HCT116 (cell line): ENCODE measurements at regions not wholly inside any gene's neighbourhood (a gene's known extent, or its start where the extent isn't known, plus 50 kb on each side); places are given as distances from the start of the nearest gene placed in this dataset.

Experiments used
- ATAC-seq: fragments of 200-7000 bp; cut with Tn5 transposase; 2 replicates; pipeline ENCODE4 v1.9.1; 2020; ENCODE audit warnings: mild to moderate bottlenecking, moderate library complexity
- BruUV-seq: library from RNA; stranded (reverse); fragments of 400-500 nt; replicated peaks from 2 replicates; lab custom pipeline; 2021; lab: Mats Ljungman, UMichigan
- CTCF ChIA-PET: fragments of 300-600 bp; sonication (Branson Sonifier 250); formaldehyde crosslinking; loops from one replicate; lab custom pipeline; 2021; ENCODE audit warnings: antibody characterized with exemption; lab: Charles Lee
- POLR2A ChIA-PET: fragments of 300-600, 350-600 bp; sonication (Branson Sonifier 250); formaldehyde crosslinking; loops from one replicate; lab custom pipeline; 2021; ENCODE audit warnings: antibody characterized with exemption; lab: Charles Lee
- RAD21 ChIA-PET, 2 experiments: fragments of 300-600 bp; sonication (Branson Sonifier 250); formaldehyde crosslinking; loops; one replicate each; lab custom pipeline; 2023; ENCODE audit warnings: low total read pairs in 2 of 2; ENCODE audit not compliant: uncharacterized antibody in 2 of 2, unreplicated experiment in 2 of 2, low non-redundant PET in 1 of 2; lab: Charles Lee
- DNase-seq: peaks from one replicate; pipeline ENCODE4 v3.0.0-alpha.2; 2010; ENCODE audit warnings: low read depth, low spot score
- H2AFZ ChIP-seq: fragments of 200-600 bp; shearing (Covaris generic), sonication (generic); 2 replicates; pipeline ENCODE4 v1.6.1; 2017; ENCODE audit warnings: low read depth, mixed run types, mixed read lengths, antibody characterized with exemption, low read length; ENCODE audit not compliant: poor library complexity, severe bottlenecking
- H3K27ac ChIP-seq: 2 replicates; pipeline ENCODE4 v1.5.1; 2012; ENCODE audit warnings: low read depth, low read length
- H3K27me3 ChIP-seq: fragments of 200-600 bp; sonication (generic); 2 replicates; pipeline ENCODE4 v1.6.1; 2016; ENCODE audit warnings: mixed run types, low read length, mixed read lengths; ENCODE audit not compliant: insufficient read depth
- H3K36me3 ChIP-seq, 2 experiments: fragments of 200-500 bp in 1 of 2; fragments of 200-600 bp in 1 of 2; sonication (Bioruptor generic) in 1 of 2; sonication (generic) in 1 of 2; 2 replicates each; pipeline versions ENCODE4 v1.5.1 to v1.6.1; 2014 to 2016; ENCODE audit warnings: low read length in 2 of 2, inconsistent platforms in 1 of 2, mixed read lengths in 1 of 2, mixed run types in 1 of 2; ENCODE audit not compliant: insufficient read depth in 2 of 2, control insufficient read depth in 1 of 2
- H3K4me1 ChIP-seq, 2 experiments: fragments of 200-600 bp in 1 of 2; sonication (generic) in 1 of 2; 2 replicates each; pipeline versions ENCODE4 v1.5.1 to v1.6.1; 2012 to 2017; ENCODE audit warnings: low read length in 2 of 2, inconsistent platforms in 1 of 2, mild to moderate bottlenecking in 1 of 2, mixed read lengths in 1 of 2, mixed run types in 1 of 2, moderate library complexity in 1 of 2; ENCODE audit not compliant: insufficient read depth in 2 of 2, control insufficient read depth in 1 of 2
- H3K4me2 ChIP-seq: fragments of 200-600 bp; sonication (generic); 2 replicates; pipeline ENCODE4 v1.6.1; 2017; ENCODE audit warnings: mixed run types, low read length, mixed read lengths
- H3K4me3 ChIP-seq, 2 experiments: fragments of 200-600 bp in 1 of 2; sonication (generic) in 1 of 2; replicated peaks in 1 of 2; 2 replicates each; pipeline ENCODE4 v1.5.1; 2011 to 2016; ENCODE audit warnings: low read length in 2 of 2, control low read depth in 1 of 2, low read depth in 1 of 2, mild to moderate bottlenecking in 1 of 2, mixed read lengths in 1 of 2, mixed run types in 1 of 2
- H3K79me2 ChIP-seq: fragments of 200-600 bp; sonication (generic); 2 replicates; pipeline ENCODE4 v1.6.1; 2017; ENCODE audit warnings: mild to moderate bottlenecking, mixed run types, low read length, moderate library complexity, mixed read lengths; ENCODE audit not compliant: insufficient read depth
- H3K9ac ChIP-seq: fragments of 200-600 bp; sonication (generic); 2 replicates; pipeline ENCODE4 v1.6.1; 2016; ENCODE audit warnings: low read length, mixed read lengths
- H3K9me2 ChIP-seq: fragments of 200-600 bp; sonication (generic), shearing (Covaris generic); 2 replicates; pipeline ENCODE4 v1.6.1; 2017; ENCODE audit warnings: mixed run types, mild to moderate bottlenecking, moderate library complexity; ENCODE audit not compliant: insufficient read depth
- H3K9me3 ChIP-seq, 2 experiments: fragments of 200-500 bp in 1 of 2; fragments of 200-600 bp in 1 of 2; sonication (Bioruptor generic) in 1 of 2; sonication (generic) in 1 of 2; 2 replicates each; pipeline ENCODE4 v1.6.1; 2014 to 2017; ENCODE audit warnings: low read length in 2 of 2, mixed read lengths in 2 of 2, inconsistent platforms in 1 of 2, low read depth in 1 of 2, mild to moderate bottlenecking in 1 of 2, mixed run types in 1 of 2, moderate library complexity in 1 of 2; ENCODE audit not compliant: control insufficient read depth in 1 of 2, insufficient read depth in 1 of 2
- H4K20me1 ChIP-seq: fragments of 200-600 bp; sonication (generic), shearing (Covaris generic); 2 replicates; pipeline ENCODE4 v1.6.1; 2017; ENCODE audit warnings: mixed run types, mild to moderate bottlenecking, moderate library complexity; ENCODE audit not compliant: insufficient read depth
- CEBPB ChIP-seq: IDR thresholded peaks from 2 replicates; pipeline ENCODE4 v1.6.1; 2012; ENCODE audit warnings: low read depth
- EGR1 ChIP-seq: IDR thresholded peaks from 2 replicates; pipeline ENCODE4 v1.6.1; 2012; ENCODE audit warnings: low read depth
- ELF1 ChIP-seq: IDR thresholded peaks from 2 replicates; pipeline ENCODE4 v1.6.1; 2012; ENCODE audit warnings: low read depth, borderline replicate concordance
- EZH2 ChIP-seq: fragments of 200-600 bp; sonication (generic); IDR thresholded peaks from 2 replicates; pipeline ENCODE4 v1.6.1; 2017; ENCODE audit warnings: antibody characterized with exemption, mixed run types
- POLR2A ChIP-seq: IDR thresholded peaks from 2 replicates; pipeline ENCODE4 v1.7.0; 2011; ENCODE audit warnings: borderline replicate concordance; ENCODE audit not compliant: insufficient read depth, insufficient read length; ENCODE audit errors: extremely low read depth
- RAD21 ChIP-seq: IDR thresholded peaks from 2 replicates; pipeline ENCODE4 v1.6.1; 2012; ENCODE audit warnings: low read depth, mild to moderate bottlenecking
- SIN3A ChIP-seq: IDR thresholded peaks from 2 replicates; pipeline ENCODE4 v1.6.1; 2012; ENCODE audit warnings: low read depth
- SRF ChIP-seq: IDR thresholded peaks from 2 replicates; pipeline ENCODE4 v1.6.1; 2012; ENCODE audit warnings: low read depth
- TCF7L2 ChIP-seq: IDR thresholded peaks from 2 replicates; pipeline ENCODE4 v1.7.0; 2011; ENCODE audit warnings: borderline replicate concordance, inconsistent platforms; ENCODE audit not compliant: insufficient read depth, insufficient read length; ENCODE audit errors: extremely low read depth
- ZFX ChIP-seq: fragments of 450-650 bp; IDR thresholded peaks from 2 replicates; pipeline ENCODE4 v1.6.1; 2017
- ZNF274 ChIP-seq: fragments of 200-500 bp; sonication (Bioruptor generic); IDR thresholded peaks from 2 replicates; pipeline ENCODE4 v1.6.1; 2014; ENCODE audit warnings: mild to moderate bottlenecking, low read depth, low read length, inconsistent platforms
- intact Hi-C: fragments of 100-400 bp; cut with micrococcal nuclease; formaldehyde crosslinking; loops from 2 replicates; pipeline ENCODE4 v1.10.0; 2022
- TF ChIP-seq, protein P1 (sequence below): IDR thresholded peaks from 2 replicates; pipeline ENCODE4 v1.6.1; 2012
- TF ChIP-seq, protein P2 (sequence below): IDR thresholded peaks from 2 replicates; pipeline ENCODE4 v1.6.1; 2012; ENCODE audit warnings: low read depth
- TF ChIP-seq, protein P3 (sequence below), 3 experiments: fragments of 200-600 bp in 1 of 3; sonication (generic) in 1 of 3; IDR thresholded peaks in 2 of 3; conservative IDR thresholded peaks in 1 of 3; 2 replicates each; pipeline ENCODE4 v1.5.1; 2012 to 2017; ENCODE audit warnings: low read depth in 2 of 3, low read length in 2 of 3, antibody characterized with exemption in 1 of 3, borderline replicate concordance in 1 of 3, control low read depth in 1 of 3, mild to moderate bottlenecking in 1 of 3, mixed read lengths in 1 of 3, mixed run types in 1 of 3, moderate library complexity in 1 of 3; ENCODE audit not compliant: insufficient read depth in 1 of 3

DNA sequence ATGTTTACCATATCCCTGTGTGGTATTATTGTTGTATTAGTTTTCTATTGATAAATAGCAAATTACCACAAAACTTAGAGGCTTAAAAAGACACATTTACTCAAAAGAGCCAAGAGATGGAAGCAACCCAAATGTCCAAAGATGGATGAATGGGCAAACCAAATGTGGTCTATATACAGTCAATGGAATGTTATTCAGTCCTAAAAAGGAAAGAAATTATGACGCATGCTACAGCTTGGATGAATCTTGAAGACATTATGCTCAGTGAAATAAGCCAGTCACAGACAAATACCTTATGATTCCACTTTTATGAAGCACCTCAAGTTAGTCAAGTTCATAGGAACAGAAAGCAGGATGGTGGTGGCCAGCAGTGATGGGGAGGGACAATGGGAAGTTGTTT lies 144.7 kb downstream of the QDPR start:
- H3K27ac ChIP-seq = no peak overlapping the region
- no peaks in the 10 kb centered on the region for H3K9me3 ChIP-seq
- RAD21 ChIA-PET = no interaction called here
- H4K20me1 ChIP-seq = no peaks in the 10 kb centered on the region
- H3K9ac ChIP-seq = no peak overlapping the region
- TF ChIP-seq ZNF274 (no peak), ZFX (no peak), EGR1 (no peak), ELF1 (no peak), TCF7L2 (no peak), RAD21 (no peak), POLR2A (no peak), CEBPB (no peak), EZH2 (no peak), SRF (no peak), SIN3A (no peak)
- TF ChIP-seq, protein P1, sequence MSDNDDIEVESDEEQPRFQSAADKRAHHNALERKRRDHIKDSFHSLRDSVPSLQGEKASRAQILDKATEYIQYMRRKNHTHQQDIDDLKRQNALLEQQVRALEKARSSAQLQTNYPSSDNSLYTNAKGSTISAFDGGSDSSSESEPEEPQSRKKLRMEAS = no peak
- TF ChIP-seq, protein P2, sequence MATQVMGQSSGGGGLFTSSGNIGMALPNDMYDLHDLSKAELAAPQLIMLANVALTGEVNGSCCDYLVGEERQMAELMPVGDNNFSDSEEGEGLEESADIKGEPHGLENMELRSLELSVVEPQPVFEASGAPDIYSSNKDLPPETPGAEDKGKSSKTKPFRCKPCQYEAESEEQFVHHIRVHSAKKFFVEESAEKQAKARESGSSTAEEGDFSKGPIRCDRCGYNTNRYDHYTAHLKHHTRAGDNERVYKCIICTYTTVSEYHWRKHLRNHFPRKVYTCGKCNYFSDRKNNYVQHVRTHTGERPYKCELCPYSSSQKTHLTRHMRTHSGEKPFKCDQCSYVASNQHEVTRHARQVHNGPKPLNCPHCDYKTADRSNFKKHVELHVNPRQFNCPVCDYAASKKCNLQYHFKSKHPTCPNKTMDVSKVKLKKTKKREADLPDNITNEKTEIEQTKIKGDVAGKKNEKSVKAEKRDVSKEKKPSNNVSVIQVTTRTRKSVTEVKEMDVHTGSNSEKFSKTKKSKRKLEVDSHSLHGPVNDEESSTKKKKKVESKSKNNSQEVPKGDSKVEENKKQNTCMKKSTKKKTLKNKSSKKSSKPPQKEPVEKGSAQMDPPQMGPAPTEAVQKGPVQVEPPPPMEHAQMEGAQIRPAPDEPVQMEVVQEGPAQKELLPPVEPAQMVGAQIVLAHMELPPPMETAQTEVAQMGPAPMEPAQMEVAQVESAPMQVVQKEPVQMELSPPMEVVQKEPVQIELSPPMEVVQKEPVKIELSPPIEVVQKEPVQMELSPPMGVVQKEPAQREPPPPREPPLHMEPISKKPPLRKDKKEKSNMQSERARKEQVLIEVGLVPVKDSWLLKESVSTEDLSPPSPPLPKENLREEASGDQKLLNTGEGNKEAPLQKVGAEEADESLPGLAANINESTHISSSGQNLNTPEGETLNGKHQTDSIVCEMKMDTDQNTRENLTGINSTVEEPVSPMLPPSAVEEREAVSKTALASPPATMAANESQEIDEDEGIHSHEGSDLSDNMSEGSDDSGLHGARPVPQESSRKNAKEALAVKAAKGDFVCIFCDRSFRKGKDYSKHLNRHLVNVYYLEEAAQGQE = no peak
- TF ChIP-seq, protein P3, sequence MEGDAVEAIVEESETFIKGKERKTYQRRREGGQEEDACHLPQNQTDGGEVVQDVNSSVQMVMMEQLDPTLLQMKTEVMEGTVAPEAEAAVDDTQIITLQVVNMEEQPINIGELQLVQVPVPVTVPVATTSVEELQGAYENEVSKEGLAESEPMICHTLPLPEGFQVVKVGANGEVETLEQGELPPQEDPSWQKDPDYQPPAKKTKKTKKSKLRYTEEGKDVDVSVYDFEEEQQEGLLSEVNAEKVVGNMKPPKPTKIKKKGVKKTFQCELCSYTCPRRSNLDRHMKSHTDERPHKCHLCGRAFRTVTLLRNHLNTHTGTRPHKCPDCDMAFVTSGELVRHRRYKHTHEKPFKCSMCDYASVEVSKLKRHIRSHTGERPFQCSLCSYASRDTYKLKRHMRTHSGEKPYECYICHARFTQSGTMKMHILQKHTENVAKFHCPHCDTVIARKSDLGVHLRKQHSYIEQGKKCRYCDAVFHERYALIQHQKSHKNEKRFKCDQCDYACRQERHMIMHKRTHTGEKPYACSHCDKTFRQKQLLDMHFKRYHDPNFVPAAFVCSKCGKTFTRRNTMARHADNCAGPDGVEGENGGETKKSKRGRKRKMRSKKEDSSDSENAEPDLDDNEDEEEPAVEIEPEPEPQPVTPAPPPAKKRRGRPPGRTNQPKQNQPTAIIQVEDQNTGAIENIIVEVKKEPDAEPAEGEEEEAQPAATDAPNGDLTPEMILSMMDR (IDR thresholded peaks at IDR 0.05 in 2 of 3, conservative IDR thresholded peaks at IDR 0.05 in 1 of 3; ENCODE audit: borderline replicate concordance in 1 of 3, insufficient read depth in 1 of 3, low read depth in 2 of 3, low read length in 2 of 3) = no peak
- H3K4me1 ChIP-seq = no peaks in the 10 kb centered on the region
- H3K36me3 ChIP-seq = no peaks in the 10 kb centered on the region
- no peaks in the 10 kb centered on the region; the same call in 1 of the 2 replicates for H3K27me3 ChIP-seq
- no peak overlapping the region for H3K4me2 ChIP-seq
- no peak overlapping the region for H3K4me3 ChIP-seq
- no peak overlapping the region for H2AFZ ChIP-seq
- intact Hi-C loops = no loop called here
- CTCF ChIA-PET = no interaction called here
- no peak for DNase-seq
- BruUV-seq = no TSS peak
- no peaks in the 10 kb centered on the region for H3K9me2 ChIP-seq
- H3K79me2 ChIP-seq = no peaks in the 10 kb centered on the region
- POLR2A ChIA-PET = no interaction called here
- ATAC-seq = no peak
